Ovary (tissue), 3 donors: ENCODE measurements at regions not wholly inside any gene's neighbourhood (a gene's known extent, or its start where the extent isn't known, plus 50 kb on each side); places are given as distances from the start of the nearest gene placed in this dataset.

Source experiments
- CTCF ChIP-seq, 3 donors: fragments of 450-650 bp in 2 of 3; fragments of 200-600 bp in 1 of 3; IDR thresholded peaks; one replicate each; pipeline versions ENCODE4 v1.5.1 to v1.8.0; 2016 to 2022; ENCODE audit warnings: antibody characterized with exemption in 3 of 3, mild to moderate bottlenecking in 1 of 3
- POLR2A ChIP-seq: fragments of 450-650 bp; IDR thresholded peaks from one replicate; pipeline ENCODE4 v1.6.1; 2017; ENCODE audit warnings: antibody characterized with exemption, mild to moderate bottlenecking, moderate library complexity
- donor health status: DM: no; HTN: no; CAD: no.

GRCh38 chrX:74160358-74160757, 143.6 kb upstream of the ZCCHC13 start:
- TF ChIP-seq CTCF (IDR thresholded peaks at IDR 0.05) (no peak), POLR2A (no peak)
